HFF-Myc (cell line): ENCODE measurements at regions not wholly inside any gene's neighbourhood (a gene's known extent, or its start where the extent isn't known, plus 50 kb on each side); places are given as distances from the start of the nearest gene placed in this dataset.

ENCODE experiments used
- DNase-seq: peaks from one replicate; pipeline ENCODE4 v3.0.0-alpha.2; 2011; ENCODE audit warnings: low read depth; ENCODE audit errors: extremely low read depth
- H3K4me3 ChIP-seq: replicated peaks from 2 replicates; pipeline ENCODE4 v1.5.1; 2011; ENCODE audit warnings: low read depth, mild to moderate bottlenecking, control low read depth, low read length
- CTCF ChIP-seq: IDR thresholded peaks from 2 replicates; pipeline ENCODE4 v1.5.1; 2012; ENCODE audit warnings: mild to moderate bottlenecking, low read depth, low read length, control low read depth; ENCODE audit errors: missing control alignments

DNA sequence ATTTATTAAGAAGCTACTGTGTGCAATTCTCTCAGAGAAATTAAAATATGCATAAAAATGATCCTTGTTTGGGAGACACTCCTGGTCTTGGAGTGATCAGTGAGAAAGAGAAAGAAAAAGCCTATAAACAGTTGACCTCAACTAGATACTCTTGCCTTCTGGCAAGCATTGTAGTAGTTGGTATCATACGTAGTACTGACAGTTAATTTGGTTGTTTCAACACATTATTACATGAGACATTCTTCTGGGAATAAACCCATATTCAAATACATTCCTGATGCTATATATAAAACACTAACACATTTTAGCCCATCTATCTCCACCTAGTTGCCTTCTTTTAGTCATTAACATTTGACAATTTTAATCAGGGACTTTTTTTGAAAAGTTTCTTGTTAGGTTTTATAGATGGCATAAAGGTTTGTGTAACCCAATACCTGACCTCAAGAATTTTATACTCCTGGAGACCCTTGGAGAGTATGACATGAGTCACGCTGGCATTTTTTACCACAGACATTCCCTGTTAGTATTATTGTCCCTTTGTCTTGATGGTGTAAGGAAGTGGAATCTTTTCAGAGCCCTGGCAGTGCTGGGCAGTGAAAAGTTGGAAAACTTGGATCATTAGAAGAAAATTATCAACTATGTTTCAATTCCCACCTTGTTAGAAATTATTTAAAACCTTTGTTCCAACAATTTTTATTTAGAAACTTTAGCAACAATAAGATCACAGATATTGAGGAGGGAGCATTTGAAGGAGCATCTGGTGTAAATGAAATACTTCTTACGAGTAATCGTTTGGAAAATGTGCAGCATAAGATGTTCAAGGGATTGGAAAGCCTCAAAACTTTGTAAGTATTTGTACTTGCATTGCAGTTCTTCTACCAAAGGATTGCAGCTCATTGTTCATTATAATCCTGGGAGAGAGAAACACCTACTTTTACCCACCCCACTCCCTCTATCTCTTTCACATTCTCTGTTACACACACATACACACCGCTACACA is 167.1 kb upstream of the PACRGL start:
- peak; percentile 16 for DNase-seq
- no peak for TF ChIP-seq CTCF
- H3K4me3 ChIP-seq: no peak overlapping the region

DNA sequence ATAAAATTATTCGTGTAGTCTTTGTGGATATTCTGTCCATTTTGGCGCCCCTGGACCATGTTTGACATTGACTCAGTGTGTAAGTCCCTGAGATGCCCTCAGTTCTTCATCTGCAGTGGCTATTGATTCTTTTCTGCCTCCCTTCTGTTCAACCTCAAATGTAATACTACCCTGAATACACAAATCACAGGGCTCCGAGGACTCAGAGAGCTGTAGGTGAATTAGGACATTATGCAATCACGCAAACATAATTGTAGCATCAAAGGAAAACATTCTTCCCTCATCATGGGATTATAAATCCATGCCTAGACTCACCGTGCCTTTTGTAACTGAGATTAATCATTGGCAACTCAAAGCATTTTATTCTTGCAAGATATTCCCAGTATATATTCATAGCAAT is 161.4 kb upstream of the PACRGL start:
- DNase-seq: no peak
- TF ChIP-seq CTCF: no peak
- H3K4me3 ChIP-seq: no peak overlapping the region

DNA sequence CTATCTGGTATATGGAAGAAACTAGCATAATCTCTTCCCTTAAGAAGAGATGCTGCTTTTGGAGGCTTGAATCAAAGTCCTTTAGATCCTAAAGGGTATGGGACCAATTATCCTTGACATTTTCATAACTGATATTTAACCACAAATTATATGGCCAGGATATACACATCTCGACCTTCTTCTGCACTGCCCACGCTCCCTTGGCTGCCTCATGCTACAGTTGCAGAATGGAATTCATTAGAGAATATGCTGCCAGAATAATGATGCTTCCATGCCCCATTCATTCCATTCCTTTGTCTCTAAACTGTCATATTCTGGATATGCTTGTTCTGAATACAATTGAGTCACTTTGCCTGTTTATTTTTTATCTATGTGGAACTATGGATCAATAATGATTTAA is 157.1 kb upstream of the PACRGL start:
- peak; percentile 15 for DNase-seq
- H3K4me3 ChIP-seq: no peak overlapping the region
- TF ChIP-seq CTCF: no peak

DNA sequence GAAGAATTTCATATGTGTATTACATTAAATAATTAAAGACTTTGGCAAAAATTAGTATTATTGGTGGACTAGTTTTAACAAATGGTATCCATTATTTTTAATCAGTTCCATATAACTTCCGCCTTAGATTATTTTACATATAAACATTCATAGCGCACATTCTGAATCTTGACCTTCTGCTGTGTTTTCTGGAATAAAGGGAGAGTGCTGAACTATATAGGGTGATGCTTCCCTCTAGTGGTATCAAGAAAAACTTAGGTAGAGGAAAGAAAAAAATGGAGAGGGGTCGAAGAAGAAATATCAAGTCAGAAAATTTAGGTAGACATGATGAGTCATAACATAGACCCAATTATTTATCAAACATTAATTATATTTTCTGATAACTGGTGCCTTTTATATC is 155.6 kb upstream of the PACRGL start:
- H3K4me3 ChIP-seq: no peak overlapping the region
- peak; percentile 35 for TF ChIP-seq CTCF
- DNase-seq: peak; percentile 55

DNA sequence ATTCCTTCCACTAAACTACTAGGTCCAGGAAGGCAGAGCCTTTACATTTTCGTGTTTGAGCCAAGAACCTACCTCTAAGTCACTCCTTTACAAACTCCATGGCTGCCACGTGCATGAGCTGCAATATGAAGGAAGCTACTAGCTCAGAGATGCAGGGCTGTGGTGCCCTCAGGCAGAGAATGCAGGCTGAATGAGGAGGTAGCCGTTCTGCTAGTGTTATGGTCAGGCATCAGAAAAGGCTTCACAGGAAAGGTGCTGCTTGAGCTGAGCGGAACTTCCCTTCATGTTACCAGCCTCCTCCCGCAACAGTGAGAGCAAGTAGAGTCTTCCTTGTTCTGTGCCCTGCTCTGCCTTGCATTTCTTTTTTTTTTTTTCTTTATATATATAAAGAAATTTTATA is 148.3 kb upstream of the PACRGL start:
- TF ChIP-seq CTCF: no peak
- no peak overlapping the region for H3K4me3 ChIP-seq
- no peak for DNase-seq

- no peak for TF ChIP-seq CTCF
- no peak overlapping the region for H3K4me3 ChIP-seq
- no peak for DNase-seq
Observed at GRCh38 chr4:20554134-20554533, 146.1 kb upstream of the PACRGL start.
